ENCODE measurements at regions not wholly inside any gene's neighbourhood (a gene's known extent, or its start where the extent isn't known, plus 50 kb on each side); places are given as distances from the start of the nearest gene placed in this dataset.

DNA sequence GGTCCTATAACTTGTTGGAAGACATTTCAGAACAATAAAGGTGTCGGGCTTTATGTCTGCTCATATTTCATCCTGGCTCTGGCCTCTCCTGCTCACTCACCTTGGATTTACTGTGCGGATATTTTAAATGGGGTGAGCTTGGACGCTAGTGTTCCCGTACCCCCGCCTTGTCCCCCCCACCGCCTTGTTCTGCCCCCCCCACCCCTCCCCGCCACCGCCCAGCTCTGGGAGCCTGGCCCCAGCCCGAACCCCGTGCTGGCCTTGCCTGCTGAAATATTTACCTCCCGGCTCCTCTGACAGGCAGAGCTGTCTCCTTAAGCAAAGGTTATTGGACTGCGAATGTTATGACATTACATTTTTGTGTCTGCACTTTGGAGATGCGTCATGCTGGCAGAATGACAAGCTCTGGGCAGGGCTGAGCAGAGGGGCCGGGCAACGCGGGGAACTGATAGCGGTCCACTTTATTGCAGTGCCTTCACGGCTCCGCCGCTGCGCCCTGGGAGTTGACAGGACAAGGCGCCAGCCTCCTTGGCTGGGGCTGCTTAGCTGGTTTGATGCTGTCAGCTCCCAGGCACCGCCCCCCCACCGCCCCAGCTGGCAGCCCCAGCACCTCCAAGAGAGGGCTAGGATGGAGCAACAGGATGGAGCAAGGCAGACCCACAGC, 222.5 kb upstream of the GSE1 start (continued):
- TF ChIP-seq ZNF790 (CRISPR knock-in tag; IDR thresholded peaks at IDR 0.05; ENCODE audit: borderline replicate concordance) (no peak), ELF1 (CRISPR knock-in tag; IDR thresholded peaks at IDR 0.05) (peak; percentile 30; the same call in 1 of the 2 replicates), SALL1 (CRISPR knock-in tag; IDR thresholded peaks at IDR 0.05) (peak; percentile 89), KDM5A (IDR thresholded peaks at IDR 0.05; ENCODE audit: borderline replicate concordance, low read length) (no peak), ZNF3 (CRISPR knock-in tag; IDR thresholded peaks at IDR 0.05) (no peak), ZNF607 (CRISPR knock-in tag; IDR thresholded peaks at IDR 0.05; ENCODE audit: borderline replicate concordance) (no peak), ISX (CRISPR knock-in tag; conservative IDR thresholded peaks at IDR 0.05) (no peak), PCBP2 (optimal IDR thresholded peaks at IDR 0.05; ENCODE audit: low read depth, low read length, poor library complexity, severe bottlenecking) (no peak), HMG20A (CRISPR knock-in tag; IDR thresholded peaks at IDR 0.05; ENCODE audit: borderline replicate concordance) (peak; percentile 31; the same call in 1 of the 2 replicates), RARA (CRISPR knock-in tag; IDR thresholded peaks at IDR 0.05) (peak; percentile 68), KDM2A (CRISPR knock-in tag; IDR thresholded peaks at IDR 0.05; ENCODE audit: borderline replicate concordance, low read depth) (0 out of 2 replicates have a peak, but pooled peaks have one; percentile 36), ZNF598 (CRISPR knock-in tag; IDR thresholded peaks at IDR 0.05; ENCODE audit: borderline replicate concordance) (no peak), ZNF232 (CRISPR knock-in tag; IDR thresholded peaks at IDR 0.05; ENCODE audit: borderline replicate concordance) (no peak), TMF1 (CRISPR knock-in tag; IDR thresholded peaks at IDR 0.05; ENCODE audit: low read depth) (no peak), RELA (CRISPR knock-in tag; IDR thresholded peaks at IDR 0.05) (no peak), MED8 (CRISPR knock-in tag; IDR thresholded peaks at IDR 0.05; ENCODE audit: insufficient replicate concordance) (no peak), KDM4B (CRISPR knock-in tag; IDR thresholded peaks at IDR 0.05) (no peak), MAFF (IDR thresholded peaks at IDR 0.05; ENCODE audit: low read depth, low read length) (peak; percentile 27; the same call in 1 of the 2 replicates)
- TF ChIP-seq, protein P1, sequence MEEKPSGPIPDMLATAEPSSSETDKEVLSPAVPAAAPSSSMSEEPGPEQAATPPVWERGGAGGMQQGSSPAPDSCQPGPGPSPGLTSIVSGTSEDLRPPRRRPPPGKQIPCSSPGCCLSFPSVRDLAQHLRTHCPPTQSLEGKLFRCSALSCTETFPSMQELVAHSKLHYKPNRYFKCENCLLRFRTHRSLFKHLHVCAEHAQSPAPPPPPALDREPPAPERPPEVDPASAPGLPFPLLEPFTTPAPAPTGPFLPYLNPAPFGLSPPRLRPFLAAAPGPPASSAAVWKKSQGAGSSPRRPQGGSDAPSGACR (CRISPR knock-in tag; IDR thresholded peaks at IDR 0.05), result no peak
- TF ChIP-seq, protein P2, sequence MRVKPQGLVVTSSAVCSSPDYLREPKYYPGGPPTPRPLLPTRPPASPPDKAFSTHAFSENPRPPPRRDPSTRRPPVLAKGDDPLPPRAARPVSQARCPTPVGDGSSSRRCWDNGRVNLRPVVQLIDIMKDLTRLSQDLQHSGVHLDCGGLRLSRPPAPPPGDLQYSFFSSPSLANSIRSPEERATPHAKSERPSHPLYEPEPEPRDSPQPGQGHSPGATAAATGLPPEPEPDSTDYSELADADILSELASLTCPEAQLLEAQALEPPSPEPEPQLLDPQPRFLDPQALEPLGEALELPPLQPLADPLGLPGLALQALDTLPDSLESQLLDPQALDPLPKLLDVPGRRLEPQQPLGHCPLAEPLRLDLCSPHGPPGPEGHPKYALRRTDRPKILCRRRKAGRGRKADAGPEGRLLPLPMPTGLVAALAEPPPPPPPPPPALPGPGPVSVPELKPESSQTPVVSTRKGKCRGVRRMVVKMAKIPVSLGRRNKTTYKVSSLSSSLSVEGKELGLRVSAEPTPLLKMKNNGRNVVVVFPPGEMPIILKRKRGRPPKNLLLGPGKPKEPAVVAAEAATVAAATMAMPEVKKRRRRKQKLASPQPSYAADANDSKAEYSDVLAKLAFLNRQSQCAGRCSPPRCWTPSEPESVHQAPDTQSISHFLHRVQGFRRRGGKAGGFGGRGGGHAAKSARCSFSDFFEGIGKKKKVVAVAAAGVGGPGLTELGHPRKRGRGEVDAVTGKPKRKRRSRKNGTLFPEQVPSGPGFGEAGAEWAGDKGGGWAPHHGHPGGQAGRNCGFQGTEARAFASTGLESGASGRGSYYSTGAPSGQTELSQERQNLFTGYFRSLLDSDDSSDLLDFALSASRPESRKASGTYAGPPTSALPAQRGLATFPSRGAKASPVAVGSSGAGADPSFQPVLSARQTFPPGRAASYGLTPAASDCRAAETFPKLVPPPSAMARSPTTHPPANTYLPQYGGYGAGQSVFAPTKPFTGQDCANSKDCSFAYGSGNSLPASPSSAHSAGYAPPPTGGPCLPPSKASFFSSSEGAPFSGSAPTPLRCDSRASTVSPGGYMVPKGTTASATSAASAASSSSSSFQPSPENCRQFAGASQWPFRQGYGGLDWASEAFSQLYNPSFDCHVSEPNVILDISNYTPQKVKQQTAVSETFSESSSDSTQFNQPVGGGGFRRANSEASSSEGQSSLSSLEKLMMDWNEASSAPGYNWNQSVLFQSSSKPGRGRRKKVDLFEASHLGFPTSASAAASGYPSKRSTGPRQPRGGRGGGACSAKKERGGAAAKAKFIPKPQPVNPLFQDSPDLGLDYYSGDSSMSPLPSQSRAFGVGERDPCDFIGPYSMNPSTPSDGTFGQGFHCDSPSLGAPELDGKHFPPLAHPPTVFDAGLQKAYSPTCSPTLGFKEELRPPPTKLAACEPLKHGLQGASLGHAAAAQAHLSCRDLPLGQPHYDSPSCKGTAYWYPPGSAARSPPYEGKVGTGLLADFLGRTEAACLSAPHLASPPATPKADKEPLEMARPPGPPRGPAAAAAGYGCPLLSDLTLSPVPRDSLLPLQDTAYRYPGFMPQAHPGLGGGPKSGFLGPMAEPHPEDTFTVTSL (CRISPR knock-in tag; IDR thresholded peaks at IDR 0.05; ENCODE audit: borderline replicate concordance), result peak; percentile 30; the same call in 1 of the 2 replicates
- TF ChIP-seq, protein P3, sequence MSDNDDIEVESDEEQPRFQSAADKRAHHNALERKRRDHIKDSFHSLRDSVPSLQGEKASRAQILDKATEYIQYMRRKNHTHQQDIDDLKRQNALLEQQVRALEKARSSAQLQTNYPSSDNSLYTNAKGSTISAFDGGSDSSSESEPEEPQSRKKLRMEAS (IDR thresholded peaks at IDR 0.05), result 0 out of 2 replicates have a peak, but pooled peaks have one; percentile 28
- TF ChIP-seq, protein P4, sequence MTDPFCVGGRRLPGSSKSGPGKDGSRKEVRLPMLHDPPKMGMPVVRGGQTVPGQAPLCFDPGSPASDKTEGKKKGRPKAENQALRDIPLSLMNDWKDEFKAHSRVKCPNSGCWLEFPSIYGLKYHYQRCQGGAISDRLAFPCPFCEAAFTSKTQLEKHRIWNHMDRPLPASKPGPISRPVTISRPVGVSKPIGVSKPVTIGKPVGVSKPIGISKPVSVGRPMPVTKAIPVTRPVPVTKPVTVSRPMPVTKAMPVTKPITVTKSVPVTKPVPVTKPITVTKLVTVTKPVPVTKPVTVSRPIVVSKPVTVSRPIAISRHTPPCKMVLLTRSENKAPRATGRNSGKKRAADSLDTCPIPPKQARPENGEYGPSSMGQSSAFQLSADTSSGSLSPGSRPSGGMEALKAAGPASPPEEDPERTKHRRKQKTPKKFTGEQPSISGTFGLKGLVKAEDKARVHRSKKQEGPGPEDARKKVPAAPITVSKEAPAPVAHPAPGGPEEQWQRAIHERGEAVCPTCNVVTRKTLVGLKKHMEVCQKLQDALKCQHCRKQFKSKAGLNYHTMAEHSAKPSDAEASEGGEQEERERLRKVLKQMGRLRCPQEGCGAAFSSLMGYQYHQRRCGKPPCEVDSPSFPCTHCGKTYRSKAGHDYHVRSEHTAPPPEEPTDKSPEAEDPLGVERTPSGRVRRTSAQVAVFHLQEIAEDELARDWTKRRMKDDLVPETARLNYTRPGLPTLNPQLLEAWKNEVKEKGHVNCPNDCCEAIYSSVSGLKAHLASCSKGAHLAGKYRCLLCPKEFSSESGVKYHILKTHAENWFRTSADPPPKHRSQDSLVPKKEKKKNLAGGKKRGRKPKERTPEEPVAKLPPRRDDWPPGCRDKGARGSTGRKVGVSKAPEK (CRISPR knock-in tag; IDR thresholded peaks at IDR 0.05; ENCODE audit: borderline replicate concordance), result no peak
